ENCODE measurements at regions not wholly inside any gene's neighbourhood (a gene's known extent, or its start where the extent isn't known, plus 50 kb on each side); places are given as distances from the start of the nearest gene placed in this dataset.

DNA sequence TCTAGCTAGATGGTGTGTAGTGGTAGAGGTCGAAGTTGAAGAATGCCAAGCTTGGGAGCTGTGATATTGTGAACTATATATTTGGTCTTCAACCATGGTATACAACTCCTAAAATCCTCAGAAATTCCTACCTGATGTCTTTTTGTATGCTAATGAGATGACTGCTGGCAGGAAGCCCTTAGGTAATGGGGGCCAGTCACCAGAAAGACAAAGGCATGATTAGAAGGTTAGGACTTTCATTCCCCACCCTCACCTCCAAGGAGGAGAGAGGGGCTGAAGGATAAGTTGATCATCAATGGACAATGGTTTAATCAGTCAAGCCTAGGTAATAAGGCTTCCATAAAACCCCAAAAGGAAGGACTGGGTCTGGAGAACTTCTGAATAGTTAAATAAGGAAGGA lies 285.7 kb upstream of the POU5F2 start:
- no peak for TF ChIP-seq TCF12 (IDR thresholded peaks at IDR 0.05; ENCODE audit: low read depth, low read length)
- no peak for TF ChIP-seq RXRA (IDR thresholded peaks at IDR 0.05; ENCODE audit: insufficient read depth, low read depth, low read length)
- no peak for TF ChIP-seq E2F6 (IDR thresholded peaks at IDR 0.05)
- TF ChIP-seq PHF8 (conservative IDR thresholded peaks at IDR 0.05; ENCODE audit: low read depth, low read length) = no peak
- TF ChIP-seq SIRT6 (IDR thresholded peaks at IDR 0.05; ENCODE audit: low read length) = no peak
- TF ChIP-seq POLR2A (IDR thresholded peaks at IDR 0.05; ENCODE audit: control extremely low read depth in 1 of 2, low read depth in 2 of 2, low read length in 2 of 2) = no peak
- TF ChIP-seq NANOG (IDR thresholded peaks at IDR 0.05; ENCODE audit: insufficient read depth, low read depth, low read length, poor library complexity, severe bottlenecking) = no peak
- no peak overlapping the region for H2AFZ ChIP-seq (ENCODE audit: low read length)
- POLR2A ChIA-PET (ENCODE audit: partially characterized antibody) = no interaction called here
- H4K5ac ChIP-seq (ENCODE audit: insufficient read length, low read depth, low read length) = no peak overlapping the region
- no peak overlapping the region for H3K27ac ChIP-seq (ENCODE audit: low read depth, low read length)
- no peaks in the 10 kb centered on the region; a peak in 1 of 8 replicates for H3K36me3 ChIP-seq (ENCODE audit: control insufficient read depth in 2 of 4, insufficient read depth in 4 of 4, low read length in 3 of 4)
- no peak overlapping the region for H2AK5ac ChIP-seq (ENCODE audit: low read depth, low read length)
- no peak overlapping the region for H2BK20ac ChIP-seq (ENCODE audit: low read length)
- H3K79me1 ChIP-seq (ENCODE audit: low read depth, low read length) = no peaks in the 10 kb centered on the region
- no peaks in the 10 kb centered on the region for H3K23me2 ChIP-seq (ENCODE audit: low read depth, low read length)
- no peak overlapping the region for H3K23ac ChIP-seq (ENCODE audit: insufficient read length)
- H3K18ac ChIP-seq (ENCODE audit: extremely low read depth, low read length) = no peak overlapping the region
- no peak overlapping the region for H2BK120ac ChIP-seq (replicated peaks; ENCODE audit: low read depth, low read length)
- no peaks in the 10 kb centered on the region for H3K27me3 ChIP-seq (replicated peaks in 1 of 4; ENCODE audit: control insufficient read depth in 3 of 4, extremely low read depth in 1 of 4, insufficient read depth in 3 of 4, low read length in 3 of 4)
- no peak overlapping the region for H3K14ac ChIP-seq (ENCODE audit: insufficient read length)
- H2BK12ac ChIP-seq (ENCODE audit: low read depth, low read length) = no peak overlapping the region
- peaks cover 0 to 7% (median 5%) of the 10 kb centered on the region in 4 experiments; a peak in 5 of 7 replicates for H3K4me1 ChIP-seq (replicated peaks in 1 of 4; ENCODE audit: control insufficient read depth in 3 of 4, insufficient read depth in 4 of 4, low read length in 3 of 4)
- H3K9ac ChIP-seq (replicated peaks in 1 of 4; ENCODE audit: extremely low read depth in 1 of 4, low read depth in 3 of 4, low read length in 3 of 4) = no peak overlapping the region
- H4K8ac ChIP-seq (ENCODE audit: extremely low read depth, insufficient read depth, low read length) = no peak overlapping the region
- no peak overlapping the region for H3K4me2 ChIP-seq (ENCODE audit: insufficient read depth in 1 of 2, low read depth in 2 of 2, low read length in 2 of 2)
- no peak overlapping the region for H3K4me3 ChIP-seq (ENCODE audit: extremely low read depth in 1 of 4, insufficient read depth in 2 of 4, low read depth in 3 of 4, low read length in 4 of 4)
- CTCF ChIA-PET (ENCODE audit: partially characterized antibody) = interaction anchor here (1.0 to 1.8 kb wide), 2 partner anchors 60 to 458 kb away, joined by 4 to 9 read pairs; no protein-coding TSS in a partner anchor
- H4K91ac ChIP-seq (replicated peaks; ENCODE audit: insufficient read length, low read length) = no peak overlapping the region
- H3K4ac ChIP-seq (replicated peaks; ENCODE audit: insufficient read length, low read depth, low read length) = no peak overlapping the region
- no peak for DNase-seq (ENCODE audit: low read depth in 1 of 2, low spot score in 2 of 2)
- H3K79me2 ChIP-seq (ENCODE audit: control insufficient read depth in 1 of 2, insufficient read depth in 2 of 2, low read length in 2 of 2) = no peaks in the 10 kb centered on the region
- H4K20me1 ChIP-seq (replicated peaks in 1 of 2; ENCODE audit: control insufficient read depth in 1 of 2, insufficient read depth in 2 of 2, low read length in 2 of 2) = no peaks in the 10 kb centered on the region
- H3K56ac ChIP-seq (replicated peaks; ENCODE audit: insufficient read length, low read depth, low read length) = no peak overlapping the region
- no peak for FAIRE-seq
- 89% methylated on average over 1 of the region's 1 CpG; no CpG with 5 or more reads in 1 of the 2 experiments for WGBS, 2 experiments (ENCODE audit: extremely low coverage in 1 of 2, insufficient coverage in 1 of 2, insufficient read length in 1 of 2, insufficient replicate concordance in 2 of 2, low coverage in 1 of 2, low lambda C conversion rate in 2 of 2, missing lambda C conversion rate in 1 of 2)
- no peak overlapping the region for H2BK5ac ChIP-seq (ENCODE audit: low read depth, low read length)
- no peak overlapping the region for H2BK15ac ChIP-seq (ENCODE audit: low read length)
- H3K9me3 ChIP-seq (ENCODE audit: insufficient read depth in 2 of 2, low read depth in 1 of 2, low read length in 1 of 2) = 0 out of 4 replicates have a peak, but pooled peaks cover 1 to 2% of the 10 kb centered on the region in 2 experiments

Measured in H1 (cell line).